ENCODE measurements at regions not wholly inside any gene's neighbourhood (a gene's known extent, or its start where the extent isn't known, plus 50 kb on each side); places are given as distances from the start of the nearest gene placed in this dataset.
"Not testable (repeated sequence)": the region's sequence is repeated elsewhere in the genome, so short reads cannot be mapped to it uniquely, and the experiment has no call there.

GRCh38 chr4:28009541-28009940 lies 1148.9 kb downstream of the STIM2 start:
- Histone ChIP-seq H3K27me3 (ENCODE audit: control insufficient read depth, insufficient read depth, low read length, poor library complexity, severe bottlenecking) (no peaks in the 10 kb centered on the region), H3K27ac (ENCODE audit: insufficient read depth, low read depth, low read length, poor library complexity, severe bottlenecking) (no peak overlapping the region), H3K4me3 (ENCODE audit: insufficient read depth, low read depth, low read length) (no peak overlapping the region), H3K36me3 (ENCODE audit: control insufficient read depth, insufficient read depth, low read length) (no peaks in the 10 kb centered on the region), H3K9me3 (ENCODE audit: control insufficient read depth, low read length) (no peaks in the 10 kb centered on the region), H3K4me1 (ENCODE audit: control insufficient read depth, insufficient read depth, low read length) (no peaks in the 10 kb centered on the region)
- WGBS, 2 experiments: 100% methylated on average over 2 of the region's 2 CpGs

GRCh38 chr4:28010577-28011240 lies 1150.1 kb downstream of the STIM2 start:
- WGBS, 2 experiments: 91 to 95% methylated on average over 6 of the region's 6 CpGs
- H3K36me3 ChIP-seq (ENCODE audit: control insufficient read depth, insufficient read depth, low read length): no peaks in the 10 kb centered on the region
- H3K4me1 ChIP-seq (ENCODE audit: control insufficient read depth, insufficient read depth, low read length): no peaks in the 10 kb centered on the region
- H3K9me3 ChIP-seq (ENCODE audit: control insufficient read depth, low read length): no peaks in the 10 kb centered on the region
- H3K27me3 ChIP-seq (ENCODE audit: control insufficient read depth, insufficient read depth, low read length, poor library complexity, severe bottlenecking): no peaks in the 10 kb centered on the region
- no peak overlapping the region for H3K4me3 ChIP-seq (ENCODE audit: insufficient read depth, low read depth, low read length)
- no peak overlapping the region for H3K27ac ChIP-seq (ENCODE audit: insufficient read depth, low read depth, low read length, poor library complexity, severe bottlenecking)

DNA sequence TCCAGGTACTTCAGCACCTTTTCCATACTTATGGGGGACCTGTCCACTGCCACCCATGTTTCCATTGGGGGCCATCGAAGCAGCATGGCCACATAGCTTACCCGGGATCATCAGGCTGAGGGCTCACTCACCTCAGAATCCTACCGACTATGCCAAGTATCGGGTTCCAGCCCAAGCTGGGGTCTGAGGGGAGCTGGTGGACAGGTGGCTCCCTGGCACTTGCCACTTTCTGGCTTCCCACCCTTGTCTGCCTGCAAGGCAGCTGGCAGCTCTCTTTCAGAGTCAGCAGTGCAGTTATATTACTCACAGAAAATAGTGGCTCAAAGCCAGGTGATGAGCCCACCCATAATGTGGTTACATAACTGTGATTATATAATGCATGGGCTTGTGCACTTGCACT lies 1153.8 kb downstream of the STIM2 start:
- H3K4me3 ChIP-seq (ENCODE audit: insufficient read depth, low read depth, low read length): no peak overlapping the region

GRCh38 chr4:28015996-28016395 lies 1155.4 kb downstream of the STIM2 start:
- 93 to 98% methylated on average over 2 of the region's 2 CpGs for WGBS, 2 experiments
- H3K36me3 ChIP-seq (ENCODE audit: control insufficient read depth, insufficient read depth, low read length): no peaks in the 10 kb centered on the region
- no peak overlapping the region for H3K27ac ChIP-seq (ENCODE audit: insufficient read depth, low read depth, low read length, poor library complexity, severe bottlenecking)
- H3K9me3 ChIP-seq (ENCODE audit: control insufficient read depth, low read length): no peaks in the 10 kb centered on the region
- no peaks in the 10 kb centered on the region for H3K27me3 ChIP-seq (ENCODE audit: control insufficient read depth, insufficient read depth, low read length, poor library complexity, severe bottlenecking)
- H3K4me3 ChIP-seq (ENCODE audit: insufficient read depth, low read depth, low read length): no peak overlapping the region
- no peaks in the 10 kb centered on the region for H3K4me1 ChIP-seq (ENCODE audit: control insufficient read depth, insufficient read depth, low read length)

More for the DNA sequence above, 1153.8 kb downstream of the STIM2 start:
- no peaks in the 10 kb centered on the region for H3K36me3 ChIP-seq (ENCODE audit: control insufficient read depth, insufficient read depth, low read length)
- WGBS, 2 experiments: 94 to 96% methylated on average over 4 of the region's 4 CpGs
- no peaks in the 10 kb centered on the region for H3K4me1 ChIP-seq (ENCODE audit: control insufficient read depth, insufficient read depth, low read length)
- no peaks in the 10 kb centered on the region for H3K9me3 ChIP-seq (ENCODE audit: control insufficient read depth, low read length)
- H3K27me3 ChIP-seq (ENCODE audit: control insufficient read depth, insufficient read depth, low read length, poor library complexity, severe bottlenecking): no peaks in the 10 kb centered on the region
- H3K27ac ChIP-seq (ENCODE audit: insufficient read depth, low read depth, low read length, poor library complexity, severe bottlenecking): no peak overlapping the region

- not testable (repeated sequence) for H3K4me1 ChIP-seq (ENCODE audit: control insufficient read depth, insufficient read depth, low read length); H3K27me3 ChIP-seq (ENCODE audit: control insufficient read depth, insufficient read depth, low read length, poor library complexity, severe bottlenecking); H3K27ac ChIP-seq (ENCODE audit: insufficient read depth, low read depth, low read length, poor library complexity, severe bottlenecking); H3K4me3 ChIP-seq (ENCODE audit: insufficient read depth, low read depth, low read length); H3K9me3 ChIP-seq (ENCODE audit: control insufficient read depth, low read length); H3K36me3 ChIP-seq (ENCODE audit: control insufficient read depth, insufficient read depth, low read length)
- 79 to 82% methylated on average over 6 of the region's 6 CpGs for WGBS, 2 experiments
Observed at GRCh38 chr4:28038253-28038652, 1177.6 kb downstream of the STIM2 start.

- H3K36me3 ChIP-seq (ENCODE audit: control insufficient read depth, insufficient read depth, low read length): no peaks in the 10 kb centered on the region
- no peak overlapping the region for H3K27ac ChIP-seq (ENCODE audit: insufficient read depth, low read depth, low read length, poor library complexity, severe bottlenecking)
- H3K4me1 ChIP-seq (ENCODE audit: control insufficient read depth, insufficient read depth, low read length): no peaks in the 10 kb centered on the region
- WGBS, 2 experiments: 78 to 87% methylated on average over 2 of the region's 3 CpGs
- no peaks in the 10 kb centered on the region for H3K27me3 ChIP-seq (ENCODE audit: control insufficient read depth, insufficient read depth, low read length, poor library complexity, severe bottlenecking)
- no peak overlapping the region for H3K4me3 ChIP-seq (ENCODE audit: insufficient read depth, low read depth, low read length)
- H3K9me3 ChIP-seq (ENCODE audit: control insufficient read depth, low read length): no peaks in the 10 kb centered on the region
Observed at GRCh38 chr4:28062562-28062961, 1201.9 kb downstream of the STIM2 start.

- no peaks in the 10 kb centered on the region for H3K36me3 ChIP-seq (ENCODE audit: control insufficient read depth, insufficient read depth, low read length)
- H3K27ac ChIP-seq (ENCODE audit: insufficient read depth, low read depth, low read length, poor library complexity, severe bottlenecking): no peak overlapping the region
- 84 to 87% methylated on average over 12 of the region's 12 CpGs for WGBS, 2 experiments
- H3K4me3 ChIP-seq (ENCODE audit: insufficient read depth, low read depth, low read length): no peak overlapping the region
- no peaks in the 10 kb centered on the region for H3K9me3 ChIP-seq (ENCODE audit: control insufficient read depth, low read length)
- no peaks in the 10 kb centered on the region for H3K27me3 ChIP-seq (ENCODE audit: control insufficient read depth, insufficient read depth, low read length, poor library complexity, severe bottlenecking)
- H3K4me1 ChIP-seq (ENCODE audit: control insufficient read depth, insufficient read depth, low read length): no peaks in the 10 kb centered on the region
Observed at GRCh38 chr4:28073860-28074555, 1213.4 kb downstream of the STIM2 start.

DNA sequence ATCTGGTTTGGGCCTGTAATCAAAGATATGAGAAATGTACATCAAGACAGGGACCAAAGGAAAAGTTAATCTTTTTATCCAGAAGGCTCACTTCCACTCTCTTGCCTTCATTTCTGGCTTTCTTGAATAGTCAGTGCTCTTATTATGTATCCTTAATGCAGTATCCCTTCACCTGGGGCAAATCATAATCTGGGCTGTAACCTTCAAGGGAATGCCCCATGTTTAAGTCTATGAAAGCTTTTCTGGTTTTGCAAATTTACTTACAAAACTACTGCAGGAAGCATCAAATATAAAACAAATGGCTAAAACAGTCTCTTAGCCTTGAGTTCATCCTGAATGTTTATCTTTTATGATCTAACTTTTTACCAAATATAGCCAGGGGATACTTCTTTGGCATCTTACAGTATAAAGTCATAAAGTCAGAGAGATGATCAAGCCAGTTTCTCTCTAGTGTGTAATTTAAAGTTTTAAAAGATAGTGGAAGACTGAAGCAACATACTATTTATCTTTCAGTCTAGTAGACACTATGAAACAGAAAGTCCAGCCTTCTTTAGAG lies 1214.8 kb downstream of the STIM2 start:
- no peaks in the 10 kb centered on the region for H3K36me3 ChIP-seq (ENCODE audit: control insufficient read depth, insufficient read depth, low read length)
- no peaks in the 10 kb centered on the region for H3K4me1 ChIP-seq (ENCODE audit: control insufficient read depth, insufficient read depth, low read length)
- H3K27ac ChIP-seq (ENCODE audit: insufficient read depth, low read depth, low read length, poor library complexity, severe bottlenecking): no peak overlapping the region
- no peak overlapping the region for H3K4me3 ChIP-seq (ENCODE audit: insufficient read depth, low read depth, low read length)
- H3K9me3 ChIP-seq (ENCODE audit: control insufficient read depth, low read length): no peaks in the 10 kb centered on the region
- H3K27me3 ChIP-seq (ENCODE audit: control insufficient read depth, insufficient read depth, low read length, poor library complexity, severe bottlenecking): no peaks in the 10 kb centered on the region

DNA sequence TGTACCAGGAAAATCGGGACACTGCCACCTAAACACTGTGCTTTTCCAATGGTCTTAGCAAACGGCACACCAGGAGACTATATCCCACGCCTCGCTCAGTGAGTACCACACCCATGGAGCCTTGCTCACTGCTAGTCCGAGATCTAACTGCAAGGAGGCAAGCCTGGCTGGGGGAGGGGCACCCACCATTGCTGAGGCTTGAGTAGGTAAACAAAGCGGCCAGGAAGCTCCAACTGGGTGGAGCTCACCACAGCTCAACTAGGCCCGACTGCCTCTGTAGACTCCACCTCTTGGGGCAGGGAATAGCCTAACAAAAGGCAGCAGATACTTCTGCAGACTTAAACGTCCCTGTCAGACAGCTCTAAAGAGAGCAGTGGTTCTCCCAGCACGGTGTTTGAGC lies 1216.6 kb downstream of the STIM2 start:
- not testable (repeated sequence) for H3K9me3 ChIP-seq (ENCODE audit: control insufficient read depth, low read length); H3K4me1 ChIP-seq (ENCODE audit: control insufficient read depth, insufficient read depth, low read length); H3K36me3 ChIP-seq (ENCODE audit: control insufficient read depth, insufficient read depth, low read length); H3K27ac ChIP-seq (ENCODE audit: insufficient read depth, low read depth, low read length, poor library complexity, severe bottlenecking); H3K27me3 ChIP-seq (ENCODE audit: control insufficient read depth, insufficient read depth, low read length, poor library complexity, severe bottlenecking); H3K4me3 ChIP-seq (ENCODE audit: insufficient read depth, low read depth, low read length)
- 90 to 91% methylated on average over 9 of the region's 9 CpGs for WGBS, 2 experiments

DNA sequence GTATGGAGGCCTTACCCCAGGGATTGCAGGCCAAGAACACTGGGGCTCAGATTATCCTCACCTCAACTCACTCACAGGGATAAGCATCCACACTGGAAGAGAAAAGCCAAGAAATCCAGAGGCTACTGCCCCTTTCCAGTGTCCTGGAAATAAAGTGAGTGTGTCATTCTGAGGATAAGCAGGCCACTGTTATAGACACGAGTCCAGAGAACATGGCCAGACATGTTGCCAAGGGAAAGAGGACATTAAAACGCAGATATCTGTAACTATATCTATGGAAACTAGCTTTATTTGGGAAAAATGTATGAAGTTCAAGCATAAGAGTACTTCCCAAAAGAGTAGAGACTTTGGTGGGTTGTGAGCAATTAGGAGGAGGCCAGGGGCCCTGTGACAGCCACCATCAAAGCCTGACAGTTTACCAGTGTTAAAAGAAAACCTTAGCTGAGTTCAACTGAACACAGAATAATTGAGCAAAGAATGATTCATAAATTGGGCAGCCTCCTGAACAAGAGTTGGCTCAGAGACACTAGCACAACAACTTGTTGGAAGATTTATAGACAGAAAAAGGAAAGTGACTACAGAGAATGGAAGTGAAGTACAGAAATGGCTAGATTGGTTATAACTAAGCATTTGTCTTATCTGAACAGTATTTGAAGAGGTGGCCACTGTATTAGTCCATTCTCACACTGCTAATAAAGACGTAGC lies 1222.2 kb downstream of the STIM2 start:
- Histone ChIP-seq H3K4me1 (ENCODE audit: control insufficient read depth, insufficient read depth, low read length) (no peaks in the 10 kb centered on the region), H3K9me3 (ENCODE audit: control insufficient read depth, low read length) (no peaks in the 10 kb centered on the region), H3K27me3 (ENCODE audit: control insufficient read depth, insufficient read depth, low read length, poor library complexity, severe bottlenecking) (no peaks in the 10 kb centered on the region), H3K36me3 (ENCODE audit: control insufficient read depth, insufficient read depth, low read length) (no peaks in the 10 kb centered on the region), H3K27ac (ENCODE audit: insufficient read depth, low read depth, low read length, poor library complexity, severe bottlenecking) (no peak overlapping the region), H3K4me3 (ENCODE audit: insufficient read depth, low read depth, low read length) (no peak overlapping the region)
- WGBS, 2 experiments: 94% methylated on average over 3 of the region's 3 CpGs

Measured in ectodermal cell (in vitro differentiated cells).